Suprapubic skin (tissue), 4 donors: ENCODE measurements at regions not wholly inside any gene's neighbourhood (a gene's known extent, or its start where the extent isn't known, plus 50 kb on each side); places are given as distances from the start of the nearest gene placed in this dataset.

Experiments used
- DNase-seq, 2 donors: peaks; one replicate each; pipeline ENCODE4 v3.0.0-alpha.2; 2019; ENCODE audit warnings: low spot score in 2 of 2
- H3K27ac ChIP-seq: fragments of 200-600 bp; sonication (generic); one replicate; pipeline ENCODE4 v1.5.1; 2019
- H3K27me3 ChIP-seq: fragments of 200-600 bp; sonication (generic); one replicate; pipeline ENCODE4 v1.5.1; 2019
- H3K36me3 ChIP-seq: fragments of 200-600 bp; sonication (generic); one replicate; pipeline ENCODE4 v1.5.1; 2019
- H3K4me1 ChIP-seq: fragments of 200-600 bp; sonication (generic); one replicate; pipeline ENCODE4 v1.5.1; 2019
- H3K4me3 ChIP-seq: fragments of 200-600 bp; sonication (generic); one replicate; pipeline ENCODE4 v1.5.1; 2019; ENCODE audit warnings: mild to moderate bottlenecking
- H3K9me3 ChIP-seq: fragments of 200-600 bp; sonication (generic); one replicate; pipeline ENCODE4 v1.5.1; 2019
- EP300 ChIP-seq: sonication (generic); formaldehyde crosslinking; IDR thresholded peaks from one replicate; pipeline ENCODE4 v1.6.1; 2017; ENCODE audit warnings: antibody characterized with exemption
- POLR2A ChIP-seq, 2 donors: fragments of 450-650 bp; IDR thresholded peaks; one replicate each; pipeline ENCODE4 v1.6.1; 2017; ENCODE audit warnings: antibody characterized with exemption in 2 of 2, mild to moderate bottlenecking in 2 of 2, moderate library complexity in 2 of 2
- POLR2AphosphoS5 ChIP-seq, 3 donors: sonication (generic); formaldehyde crosslinking; IDR thresholded peaks; one replicate each; pipeline ENCODE4 v1.6.1; 2017; ENCODE audit warnings: antibody characterized with exemption in 3 of 3
- WGBS: methylation state at CpG from one replicate; pipeline ENCODE4 v1.1.5; 2018; 5-methylcytosine and 5-hydroxymethylcytosine counted together
- TF ChIP-seq, protein P1 (sequence below), 2 donors: fragments of 200-600 bp in 1 of 2; fragments of 450-650 bp in 1 of 2; sonication (generic) in 1 of 2; IDR thresholded peaks; one replicate each; pipeline ENCODE4 v1.5.1; 2016 to 2019; ENCODE audit warnings: antibody characterized with exemption in 2 of 2, mild to moderate bottlenecking in 1 of 2, moderate library complexity in 1 of 2

DNA sequence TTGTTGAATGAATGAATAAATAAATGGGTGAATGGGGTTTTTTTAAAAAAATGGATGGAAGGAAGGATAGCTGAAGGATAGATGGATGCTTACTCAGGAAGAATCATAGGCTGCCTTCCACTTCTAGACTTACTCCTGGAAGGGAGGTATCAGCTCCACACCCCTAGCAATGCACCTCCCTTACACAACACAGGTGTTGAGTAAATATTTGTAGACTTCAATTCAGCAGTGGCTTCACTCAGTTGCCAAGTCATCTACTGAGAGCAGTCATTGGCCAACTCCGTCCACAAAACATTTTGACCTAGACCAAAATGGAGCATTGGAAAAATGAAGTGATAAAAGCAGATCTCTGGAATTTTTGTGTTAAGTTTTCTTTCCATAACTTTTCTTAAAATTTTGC, 65.5 kb upstream of the ST8SIA2 start:
- WGBS: 90% methylated on average over 1 of the region's 1 CpG
- peaks cover 4% of the 10 kb centered on the region for H3K4me1 ChIP-seq
- TF ChIP-seq POLR2AphosphoS5 (IDR thresholded peaks at IDR 0.05) (no peak), POLR2A (IDR thresholded peaks at IDR 0.05) (no peak), EP300 (no peak)
- TF ChIP-seq, protein P1, sequence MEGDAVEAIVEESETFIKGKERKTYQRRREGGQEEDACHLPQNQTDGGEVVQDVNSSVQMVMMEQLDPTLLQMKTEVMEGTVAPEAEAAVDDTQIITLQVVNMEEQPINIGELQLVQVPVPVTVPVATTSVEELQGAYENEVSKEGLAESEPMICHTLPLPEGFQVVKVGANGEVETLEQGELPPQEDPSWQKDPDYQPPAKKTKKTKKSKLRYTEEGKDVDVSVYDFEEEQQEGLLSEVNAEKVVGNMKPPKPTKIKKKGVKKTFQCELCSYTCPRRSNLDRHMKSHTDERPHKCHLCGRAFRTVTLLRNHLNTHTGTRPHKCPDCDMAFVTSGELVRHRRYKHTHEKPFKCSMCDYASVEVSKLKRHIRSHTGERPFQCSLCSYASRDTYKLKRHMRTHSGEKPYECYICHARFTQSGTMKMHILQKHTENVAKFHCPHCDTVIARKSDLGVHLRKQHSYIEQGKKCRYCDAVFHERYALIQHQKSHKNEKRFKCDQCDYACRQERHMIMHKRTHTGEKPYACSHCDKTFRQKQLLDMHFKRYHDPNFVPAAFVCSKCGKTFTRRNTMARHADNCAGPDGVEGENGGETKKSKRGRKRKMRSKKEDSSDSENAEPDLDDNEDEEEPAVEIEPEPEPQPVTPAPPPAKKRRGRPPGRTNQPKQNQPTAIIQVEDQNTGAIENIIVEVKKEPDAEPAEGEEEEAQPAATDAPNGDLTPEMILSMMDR (IDR thresholded peaks at IDR 0.05): no peak

DNA sequence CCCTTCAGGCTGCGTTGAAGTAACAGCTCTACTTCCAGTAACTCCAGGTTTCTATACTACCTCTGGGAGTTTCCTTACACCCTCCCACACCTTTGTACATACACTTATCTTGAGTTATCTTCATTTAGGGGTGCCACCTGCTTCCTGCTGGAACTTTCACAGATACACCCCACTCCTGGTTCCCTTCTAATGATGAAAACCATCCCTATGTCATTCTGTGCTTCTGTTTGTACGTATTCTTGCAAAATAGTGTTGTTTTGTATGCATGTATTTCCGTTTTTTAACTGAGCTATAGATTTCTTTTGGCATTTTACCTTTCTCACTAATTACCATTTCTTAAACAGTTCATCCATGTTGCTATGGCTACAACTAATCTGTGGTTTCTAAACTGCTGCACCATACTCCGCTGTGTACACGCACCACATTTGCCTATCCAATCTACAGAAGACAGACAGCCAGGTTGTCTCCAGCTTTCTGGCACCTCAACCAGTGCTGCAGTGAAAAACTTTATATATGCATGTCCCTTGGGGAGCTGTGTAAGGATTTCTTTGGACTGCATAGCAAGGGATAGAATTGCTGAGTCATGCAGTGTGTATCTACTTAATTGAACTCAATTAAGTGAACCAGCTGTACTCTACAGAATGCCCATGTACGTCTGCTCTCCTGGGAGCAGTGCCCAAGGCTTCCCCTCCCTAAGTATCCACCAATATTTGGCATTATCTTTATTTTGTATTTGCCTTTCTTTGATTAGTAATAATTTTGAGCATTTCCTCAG, 61.4 kb upstream of the ST8SIA2 start:
- Histone ChIP-seq H3K36me3 (no peaks in the 10 kb centered on the region), H3K27me3 (peaks cover 11% of the 10 kb centered on the region), H3K4me3 (no peak overlapping the region), H3K9me3 (no peaks in the 10 kb centered on the region), H3K4me1 (no peaks in the 10 kb centered on the region), H3K27ac (no peak overlapping the region)
- WGBS: 83% methylated on average over 6 of the region's 6 CpGs
- DNase-seq: no peak
- TF ChIP-seq POLR2AphosphoS5 (IDR thresholded peaks at IDR 0.05) (no peak), EP300 (no peak), POLR2A (IDR thresholded peaks at IDR 0.05) (no peak)
- TF ChIP-seq, protein P1 (IDR thresholded peaks at IDR 0.05): no peak

More for the DNA sequence above, 65.5 kb upstream of the ST8SIA2 start:
- H3K9me3 ChIP-seq: no peaks in the 10 kb centered on the region
- no peaks in the 10 kb centered on the region for H3K36me3 ChIP-seq
- no peak overlapping the region for H3K4me3 ChIP-seq
- H3K27ac ChIP-seq: no peak overlapping the region
- peaks cover 13% of the 10 kb centered on the region for H3K27me3 ChIP-seq
- no peak for DNase-seq

- H3K4me1 ChIP-seq: no peaks in the 10 kb centered on the region
- TF ChIP-seq EP300 (no peak), POLR2AphosphoS5 (IDR thresholded peaks at IDR 0.05) (no peak), POLR2A (IDR thresholded peaks at IDR 0.05) (no peak)
- TF ChIP-seq, protein P1 (IDR thresholded peaks at IDR 0.05): no peak
- H3K36me3 ChIP-seq: no peaks in the 10 kb centered on the region
- 80% methylated on average over 2 of the region's 2 CpGs for WGBS
- no peak overlapping the region for H3K27ac ChIP-seq
- DNase-seq: no peak
- no peak overlapping the region for H3K4me3 ChIP-seq
- H3K27me3 ChIP-seq: peaks cover 11% of the 10 kb centered on the region
- H3K9me3 ChIP-seq: no peaks in the 10 kb centered on the region
These were observed 60.0 kb upstream of the ST8SIA2 start for GRCh38 chr15:92333709-92334108.

DNA sequence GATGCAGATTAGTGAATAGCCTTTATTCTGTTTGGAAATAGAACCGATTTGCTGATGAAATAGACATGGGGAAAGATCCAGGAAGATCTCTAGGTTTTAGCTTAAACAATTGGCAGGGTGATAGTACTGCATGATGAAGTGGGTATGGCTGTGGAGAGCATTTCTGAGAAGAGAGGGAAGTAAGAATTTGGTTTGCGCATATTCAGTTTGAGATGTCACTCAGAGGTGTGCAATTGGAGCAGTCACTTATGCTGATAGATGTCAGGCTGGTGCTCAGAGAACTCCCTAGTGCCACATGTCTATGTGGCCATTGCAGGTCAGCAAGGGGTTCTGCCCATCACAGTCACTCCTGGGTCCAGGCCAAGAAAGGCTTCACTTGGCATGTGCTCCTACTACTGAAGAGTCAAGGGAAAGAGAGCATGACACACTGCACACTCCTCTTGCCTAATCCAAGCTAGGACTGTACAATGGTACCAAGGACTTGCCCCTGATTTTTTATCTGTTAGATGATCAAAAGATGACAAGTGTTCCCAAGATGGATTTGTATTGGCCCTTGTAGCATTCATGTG, 57.2 kb upstream of the ST8SIA2 start:
- peaks cover 8% of the 10 kb centered on the region for H3K27me3 ChIP-seq

DNA sequence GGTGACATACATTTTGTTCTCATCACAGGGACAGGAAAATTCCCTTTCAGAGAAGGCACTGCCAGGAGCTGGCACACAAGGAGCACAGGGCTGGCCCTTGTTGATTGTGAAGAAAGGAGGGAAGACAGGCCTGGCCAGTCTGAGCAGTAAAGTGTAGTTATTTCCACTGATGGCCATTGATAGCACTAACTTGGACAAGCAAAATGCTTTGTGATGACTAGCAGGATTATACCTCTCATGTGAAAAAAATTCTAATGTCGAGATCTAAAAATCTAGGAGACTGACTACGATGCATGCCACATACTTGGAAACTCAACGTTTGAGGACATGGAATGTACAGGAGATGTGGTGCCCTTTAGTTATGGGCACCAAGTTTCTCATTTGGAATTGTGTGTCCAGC, 54.3 kb upstream of the ST8SIA2 start:
- Histone ChIP-seq H3K27ac (no peak overlapping the region), H3K4me1 (peaks cover 4% of the 10 kb centered on the region), H3K27me3 (peaks cover 23% of the 10 kb centered on the region), H3K4me3 (no peak overlapping the region), H3K9me3 (no peaks in the 10 kb centered on the region), H3K36me3 (no peaks in the 10 kb centered on the region)
- DNase-seq: no peak
- 85% methylated on average over 3 of the region's 3 CpGs for WGBS
- no peak for TF ChIP-seq POLR2AphosphoS5 (IDR thresholded peaks at IDR 0.05)
- TF ChIP-seq POLR2A (IDR thresholded peaks at IDR 0.05): no peak
- TF ChIP-seq EP300: no peak
- TF ChIP-seq, protein P1 (IDR thresholded peaks at IDR 0.05): no peak

More for the DNA sequence above, 57.2 kb upstream of the ST8SIA2 start:
- TF ChIP-seq, protein P1 (IDR thresholded peaks at IDR 0.05): no peak
- TF ChIP-seq POLR2AphosphoS5 (IDR thresholded peaks at IDR 0.05): no peak
- Histone ChIP-seq H3K9me3 (no peaks in the 10 kb centered on the region), H3K36me3 (no peaks in the 10 kb centered on the region), H3K27ac (no peak overlapping the region), H3K4me3 (no peak overlapping the region), H3K4me1 (no peaks in the 10 kb centered on the region)
- WGBS: 74% methylated on average over 2 of the region's 2 CpGs
- no peak for DNase-seq
